OCI-LY1 (cell line): ENCODE measurements at regions not wholly inside any gene's neighbourhood (a gene's known extent, or its start where the extent isn't known, plus 50 kb on each side); places are given as distances from the start of the nearest gene placed in this dataset.

Experiments used
- H2AFZ ChIP-seq: fragments of 200-600 bp; sonication (generic), shearing (Covaris generic); 2 replicates; pipeline ENCODE4 v1.6.0; 2014; ENCODE audit warnings: antibody characterized with exemption, mild to moderate bottlenecking, low read length
- H3F3A ChIP-seq: fragments of 200-600 bp; sonication (generic), shearing (Covaris generic); 2 replicates; pipeline ENCODE4 v1.6.0; 2014; ENCODE audit warnings: mild to moderate bottlenecking, antibody characterized with exemption, low read length, moderate library complexity; ENCODE audit not compliant: insufficient read depth
- H3K27ac ChIP-seq: fragments of 200-600 bp; sonication (generic); 2 replicates; pipeline ENCODE4 v1.5.1; 2014; ENCODE audit warnings: low read length, mixed run types, mild to moderate bottlenecking, low read depth; ENCODE audit not compliant: poor library complexity, severe bottlenecking
- H3K27me3 ChIP-seq: fragments of 200-600 bp; sonication (generic); 2 replicates; pipeline ENCODE4 v1.6.0; 2014; ENCODE audit warnings: antibody characterized with exemption, mild to moderate bottlenecking, low read length, moderate library complexity; ENCODE audit not compliant: insufficient read depth
- H3K36me3 ChIP-seq: fragments of 200-600 bp; sonication (generic); 2 replicates; pipeline ENCODE4 v1.6.1; 2014; ENCODE audit warnings: mild to moderate bottlenecking, antibody characterized with exemption, low read length, moderate library complexity, mixed read lengths; ENCODE audit not compliant: insufficient read depth
- H3K4me1 ChIP-seq: fragments of 200-600 bp; sonication (generic); 2 replicates; pipeline ENCODE4 v1.5.1; 2014; ENCODE audit warnings: mild to moderate bottlenecking, low read length, moderate library complexity; ENCODE audit not compliant: insufficient read depth, severe bottlenecking
- H3K4me2 ChIP-seq: fragments of 200-600 bp; sonication (generic), shearing (Covaris generic); 2 replicates; pipeline ENCODE4 v1.6.1; 2014; ENCODE audit warnings: low read length
- H3K4me3 ChIP-seq: fragments of 200-600 bp; sonication (generic); 2 replicates; pipeline ENCODE4 v1.5.1; 2014; ENCODE audit warnings: low read length, low read depth, mild to moderate bottlenecking, mixed read lengths; ENCODE audit not compliant: poor library complexity, severe bottlenecking
- H3K79me2 ChIP-seq: fragments of 200-600 bp; shearing (Covaris generic); 2 replicates; pipeline ENCODE4 v1.6.1; 2016; ENCODE audit warnings: mixed run types, low read length, mixed read lengths; ENCODE audit not compliant: insufficient read depth
- H3K9ac ChIP-seq: fragments of 200-600 bp; sonication (generic), shearing (Covaris generic); 2 replicates; pipeline ENCODE4 v1.6.1; 2014; ENCODE audit warnings: mild to moderate bottlenecking, low read length, mixed read lengths
- H3K9me2 ChIP-seq: fragments of 200-600 bp; sonication (generic), shearing (Covaris generic); 2 replicates; pipeline ENCODE4 v1.6.1; 2014; ENCODE audit warnings: low read depth, mild to moderate bottlenecking, low read length, mixed read lengths
- H3K9me3 ChIP-seq: fragments of 200-600 bp; shearing (Covaris generic); 2 replicates; pipeline ENCODE4 v1.6.1; 2014; ENCODE audit warnings: low read length, mixed read lengths
- H4K20me1 ChIP-seq: fragments of 200-600 bp; sonication (generic), shearing (Covaris generic); 2 replicates; pipeline ENCODE4 v1.6.0; 2016; ENCODE audit warnings: mild to moderate bottlenecking, low read length; ENCODE audit not compliant: insufficient read depth
- CTCF ChIP-seq: fragments of 200-600 bp; sonication (generic), shearing (Covaris generic); IDR thresholded peaks from 2 replicates; pipeline ENCODE4 v1.5.1; 2017; ENCODE audit warnings: mild to moderate bottlenecking, antibody characterized with exemption, low read length, moderate library complexity, mixed read lengths
- EZH2 ChIP-seq: fragments of 200-600 bp; sonication (generic), shearing (Covaris generic); IDR thresholded peaks from 2 replicates; pipeline ENCODE4 v1.8.0; 2017; ENCODE audit warnings: borderline replicate concordance, mixed run types, mild to moderate bottlenecking, antibody characterized with exemption, low read length, moderate library complexity, mixed read lengths

GRCh38 chr3:194019398-194020165 lies 116.4 kb upstream of the HES1 start:
- Histone ChIP-seq H3K27ac (no peak overlapping the region), H2AFZ (no peak overlapping the region), H3K9me2 (no peaks in the 10 kb centered on the region), H3K4me2 (no peak overlapping the region), H3F3A (no peaks in the 10 kb centered on the region), H3K4me3 (no peak overlapping the region), H3K9me3 (no peaks in the 10 kb centered on the region), H4K20me1 (no peaks in the 10 kb centered on the region), H3K79me2 (no peaks in the 10 kb centered on the region), H3K27me3 (0 out of 2 replicates have a peak, but pooled peaks cover 4% of the 10 kb centered on the region), H3K9ac (no peak overlapping the region), H3K4me1 (no peaks in the 10 kb centered on the region), H3K36me3 (no peaks in the 10 kb centered on the region)
- TF ChIP-seq EZH2 (no peak), CTCF (no peak)

- TF ChIP-seq EZH2 (no peak), CTCF (no peak)
- no peak overlapping the region for H3K9ac ChIP-seq
- no peaks in the 10 kb centered on the region for H4K20me1 ChIP-seq
- no peak overlapping the region for H3K4me3 ChIP-seq
- H3K79me2 ChIP-seq: no peaks in the 10 kb centered on the region
- no peaks in the 10 kb centered on the region for H3F3A ChIP-seq
- H3K36me3 ChIP-seq: no peaks in the 10 kb centered on the region
- H3K9me3 ChIP-seq: no peaks in the 10 kb centered on the region
- H3K9me2 ChIP-seq: no peaks in the 10 kb centered on the region
- no peak overlapping the region for H3K27ac ChIP-seq
- no peak overlapping the region for H3K4me2 ChIP-seq
- H3K27me3 ChIP-seq: 0 out of 2 replicates have a peak, but pooled peaks cover 4% of the 10 kb centered on the region
- no peak overlapping the region for H2AFZ ChIP-seq
- H3K4me1 ChIP-seq: no peaks in the 10 kb centered on the region
Measured at GRCh38 chr3:194022052-194022451, 113.9 kb upstream of the HES1 start.

GRCh38 chr3:194022816-194023215 lies 113.1 kb upstream of the HES1 start:
- Histone ChIP-seq H3K4me3 (no peak overlapping the region), H3K9me3 (no peaks in the 10 kb centered on the region), H3F3A (no peaks in the 10 kb centered on the region), H3K4me1 (no peaks in the 10 kb centered on the region), H3K9ac (no peak overlapping the region), H2AFZ (no peak overlapping the region), H3K79me2 (no peaks in the 10 kb centered on the region), H3K9me2 (no peaks in the 10 kb centered on the region), H4K20me1 (no peaks in the 10 kb centered on the region), H3K27me3 (0 out of 2 replicates have a peak, but pooled peaks cover 4% of the 10 kb centered on the region), H3K36me3 (no peaks in the 10 kb centered on the region), H3K4me2 (no peak overlapping the region), H3K27ac (no peak overlapping the region)
- TF ChIP-seq CTCF (no peak), EZH2 (no peak)
